ENCODE measurements at regions not wholly inside any gene's neighbourhood (a gene's known extent, or its start where the extent isn't known, plus 50 kb on each side); places are given as distances from the start of the nearest gene placed in this dataset.

DNA sequence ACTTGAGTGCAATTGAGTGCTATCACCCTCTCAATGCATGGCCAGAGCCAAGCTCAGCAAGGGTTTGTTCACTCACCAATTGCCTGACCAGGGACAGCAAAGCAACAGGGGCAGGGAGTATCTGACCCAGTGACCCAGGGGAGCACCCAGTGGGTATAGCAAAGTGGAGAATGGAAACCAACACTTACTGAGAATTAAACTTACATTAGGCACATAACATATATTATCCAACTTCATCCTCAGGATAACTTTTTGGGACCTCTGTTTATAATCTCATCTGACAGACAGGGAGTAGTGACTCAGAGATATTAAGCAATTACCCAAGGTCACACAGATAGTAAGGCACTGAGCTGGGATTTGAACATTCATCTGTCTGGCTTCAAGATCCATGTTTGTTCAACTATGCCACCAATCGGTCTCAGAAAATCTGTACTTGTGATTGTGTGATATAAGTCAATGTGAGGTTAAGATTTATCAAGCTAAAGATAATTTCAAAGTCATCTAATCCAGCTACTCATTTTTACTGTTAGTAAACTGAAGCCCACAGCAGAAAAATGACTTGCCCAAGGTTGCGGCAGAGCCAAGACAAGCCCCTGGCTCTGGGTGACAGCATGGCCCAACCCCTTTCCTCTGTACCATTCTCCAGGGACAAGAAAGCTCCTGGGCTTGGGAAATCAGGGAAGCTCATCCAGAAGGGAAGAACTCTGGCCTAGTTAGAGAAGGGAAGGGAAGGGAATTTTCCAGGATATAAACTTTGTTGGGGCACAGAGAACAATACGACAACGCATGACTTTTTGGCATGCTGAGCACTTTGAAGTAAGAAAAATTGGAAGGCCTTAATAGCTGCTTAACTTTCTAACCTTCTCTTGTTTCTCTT lies 138.0 kb upstream of the SMAD3 start:
- dilution Hi-C loops (cut with MboI; ENCODE audit: extremely low pct_ligation_motif_present, low sequenced_read_pairs), result no loop called here
- peaks cover 9% of the 10 kb centered on the region for H3K4me1 ChIP-seq (ENCODE audit: control insufficient read depth, extremely low read depth, insufficient read depth, low read length)
- H2AFZ ChIP-seq (ENCODE audit: control insufficient read depth, low read length), result no peak overlapping the region
- H3K27me3 ChIP-seq (ENCODE audit: control insufficient read depth, extremely low read depth, insufficient read depth, low read length), result peaks cover 11% of the 10 kb centered on the region
- peaks cover 1% of the 10 kb centered on the region for H3K9me3 ChIP-seq (ENCODE audit: control insufficient read depth, low read depth, low read length)
- H3K27ac ChIP-seq (ENCODE audit: control insufficient read depth, insufficient read depth, low read length), result no peak overlapping the region
- no peaks in the 10 kb centered on the region for H3K79me2 ChIP-seq (ENCODE audit: control insufficient read depth, insufficient read depth, low read length)
- H4K20me1 ChIP-seq (ENCODE audit: control insufficient read depth, extremely low read depth, insufficient read depth, low read length), result no peaks in the 10 kb centered on the region
- H3K4me2 ChIP-seq (ENCODE audit: control insufficient read depth, extremely low read depth, insufficient read depth, low read depth, low read length), result no peak overlapping the region
- H3K9ac ChIP-seq (ENCODE audit: control insufficient read depth, extremely low read depth, insufficient read depth, low read length), result no peak overlapping the region
- no peaks in the 10 kb centered on the region for H3K9me1 ChIP-seq (ENCODE audit: control insufficient read depth, extremely low read depth, insufficient read depth, low read length)
- TF ChIP-seq, protein P1, sequence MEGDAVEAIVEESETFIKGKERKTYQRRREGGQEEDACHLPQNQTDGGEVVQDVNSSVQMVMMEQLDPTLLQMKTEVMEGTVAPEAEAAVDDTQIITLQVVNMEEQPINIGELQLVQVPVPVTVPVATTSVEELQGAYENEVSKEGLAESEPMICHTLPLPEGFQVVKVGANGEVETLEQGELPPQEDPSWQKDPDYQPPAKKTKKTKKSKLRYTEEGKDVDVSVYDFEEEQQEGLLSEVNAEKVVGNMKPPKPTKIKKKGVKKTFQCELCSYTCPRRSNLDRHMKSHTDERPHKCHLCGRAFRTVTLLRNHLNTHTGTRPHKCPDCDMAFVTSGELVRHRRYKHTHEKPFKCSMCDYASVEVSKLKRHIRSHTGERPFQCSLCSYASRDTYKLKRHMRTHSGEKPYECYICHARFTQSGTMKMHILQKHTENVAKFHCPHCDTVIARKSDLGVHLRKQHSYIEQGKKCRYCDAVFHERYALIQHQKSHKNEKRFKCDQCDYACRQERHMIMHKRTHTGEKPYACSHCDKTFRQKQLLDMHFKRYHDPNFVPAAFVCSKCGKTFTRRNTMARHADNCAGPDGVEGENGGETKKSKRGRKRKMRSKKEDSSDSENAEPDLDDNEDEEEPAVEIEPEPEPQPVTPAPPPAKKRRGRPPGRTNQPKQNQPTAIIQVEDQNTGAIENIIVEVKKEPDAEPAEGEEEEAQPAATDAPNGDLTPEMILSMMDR (optimal IDR thresholded peaks at IDR 0.05 in 1 of 3, IDR thresholded peaks at IDR 0.05 in 1 of 3, conservative IDR thresholded peaks at IDR 0.05 in 1 of 3; ENCODE audit: extremely low read depth in 1 of 3, insufficient read depth in 2 of 3, low read length in 3 of 3), result no peak
- no peak for TF ChIP-seq EZH2 (IDR thresholded peaks at IDR 0.05; ENCODE audit: low read length)
- no peak overlapping the region for H3K4me3 ChIP-seq (ENCODE audit: control insufficient read depth in 2 of 3, extremely low read depth in 1 of 3, insufficient read depth in 2 of 3, low read depth in 1 of 3, low read length in 3 of 3)
- FAIRE-seq (no peak), DNase-seq (ENCODE audit: low read depth, low spot score) (no peak)
- H3K36me3 ChIP-seq (ENCODE audit: control insufficient read depth in 2 of 2, extremely low read depth in 1 of 2, insufficient read depth in 2 of 2, low read length in 2 of 2), result no peaks in the 10 kb centered on the region

DNA sequence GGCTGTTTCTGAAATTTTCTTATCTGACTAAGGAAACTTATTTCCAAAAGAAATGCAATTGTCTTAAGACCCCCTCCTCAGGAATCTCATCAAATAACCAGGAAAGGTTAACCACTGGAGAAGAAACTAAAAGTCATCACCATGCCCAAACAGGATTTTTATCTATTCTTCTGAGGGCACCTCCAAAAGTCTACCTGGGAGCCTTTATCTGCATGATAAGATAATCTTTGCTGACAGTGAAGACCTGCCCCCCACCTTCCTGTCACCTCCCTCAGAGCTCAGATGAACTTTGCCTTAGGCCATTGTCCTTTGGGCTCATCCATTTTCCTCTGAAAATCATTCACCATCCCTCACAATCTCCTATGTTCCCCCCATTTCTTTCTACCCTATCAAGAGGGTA lies 137.3 kb upstream of the SMAD3 start:
- no peak for FAIRE-seq

More for the DNA sequence above, 137.3 kb upstream of the SMAD3 start:
- H3K79me2 ChIP-seq (ENCODE audit: control insufficient read depth, insufficient read depth, low read length), result no peaks in the 10 kb centered on the region
- no peak overlapping the region for H2AFZ ChIP-seq (ENCODE audit: control insufficient read depth, low read length)
- H3K27me3 ChIP-seq (ENCODE audit: control insufficient read depth, extremely low read depth, insufficient read depth, low read length), result peaks cover 7% of the 10 kb centered on the region
- no peaks in the 10 kb centered on the region for H4K20me1 ChIP-seq (ENCODE audit: control insufficient read depth, extremely low read depth, insufficient read depth, low read length)
- H3K9ac ChIP-seq (ENCODE audit: control insufficient read depth, extremely low read depth, insufficient read depth, low read length), result no peak overlapping the region
- no peak overlapping the region for H3K4me2 ChIP-seq (ENCODE audit: control insufficient read depth, extremely low read depth, insufficient read depth, low read depth, low read length)
- H3K4me3 ChIP-seq (ENCODE audit: control insufficient read depth in 2 of 3, extremely low read depth in 1 of 3, insufficient read depth in 2 of 3, low read depth in 1 of 3, low read length in 3 of 3), result no peak overlapping the region
- no peak for TF ChIP-seq EZH2 (IDR thresholded peaks at IDR 0.05; ENCODE audit: low read length)
- TF ChIP-seq, protein P1 (optimal IDR thresholded peaks at IDR 0.05 in 1 of 3, IDR thresholded peaks at IDR 0.05 in 1 of 3, conservative IDR thresholded peaks at IDR 0.05 in 1 of 3; ENCODE audit: extremely low read depth in 1 of 3, insufficient read depth in 2 of 3, low read length in 3 of 3), result no peak
- H3K9me3 ChIP-seq (ENCODE audit: control insufficient read depth, low read depth, low read length), result no peaks in the 10 kb centered on the region
- no peaks in the 10 kb centered on the region for H3K36me3 ChIP-seq (ENCODE audit: control insufficient read depth in 2 of 2, extremely low read depth in 1 of 2, insufficient read depth in 2 of 2, low read length in 2 of 2)
- H3K27ac ChIP-seq (ENCODE audit: control insufficient read depth, insufficient read depth, low read length), result no peak overlapping the region
- peaks cover 12% of the 10 kb centered on the region for H3K4me1 ChIP-seq (ENCODE audit: control insufficient read depth, extremely low read depth, insufficient read depth, low read length)
- DNase-seq (ENCODE audit: low read depth, low spot score), result no peak
- no peaks in the 10 kb centered on the region for H3K9me1 ChIP-seq (ENCODE audit: control insufficient read depth, extremely low read depth, insufficient read depth, low read length)
- dilution Hi-C loops (cut with MboI; ENCODE audit: extremely low pct_ligation_motif_present, low sequenced_read_pairs), result no loop called here
